GM10248 (cell line): ENCODE measurements at regions not wholly inside any gene's neighbourhood (a gene's known extent, or its start where the extent isn't known, plus 50 kb on each side); places are given as distances from the start of the nearest gene placed in this dataset.

Experiments
- CTCF ChIA-PET: fragments of 300-600 bp; sonication (Branson Sonifier 250); formaldehyde crosslinking; extraction: SDS; loops from one replicate; lab custom pipeline; 2021; ENCODE audit warnings: antibody characterized with exemption; lab: Yijun Ruan, JAX
- POLR2A ChIA-PET: fragments of 350-650 bp; sonication (Branson Sonifier 250); formaldehyde crosslinking; extraction: SDS; loops from one replicate; lab custom pipeline; 2020; ENCODE audit warnings: antibody characterized with exemption; lab: Yijun Ruan, JAX
- DNase-seq: peaks from one replicate; pipeline ENCODE4 v3.0.0; 2012; ENCODE audit errors: extremely low spot score
- TF ChIP-seq, protein P1 (sequence below): IDR thresholded peaks from 2 replicates; pipeline ENCODE4 v1.5.1; 2012; ENCODE audit warnings: mild to moderate bottlenecking, low read depth; ENCODE audit errors: extremely low read depth, missing control alignments, control extremely low read depth

DNA sequence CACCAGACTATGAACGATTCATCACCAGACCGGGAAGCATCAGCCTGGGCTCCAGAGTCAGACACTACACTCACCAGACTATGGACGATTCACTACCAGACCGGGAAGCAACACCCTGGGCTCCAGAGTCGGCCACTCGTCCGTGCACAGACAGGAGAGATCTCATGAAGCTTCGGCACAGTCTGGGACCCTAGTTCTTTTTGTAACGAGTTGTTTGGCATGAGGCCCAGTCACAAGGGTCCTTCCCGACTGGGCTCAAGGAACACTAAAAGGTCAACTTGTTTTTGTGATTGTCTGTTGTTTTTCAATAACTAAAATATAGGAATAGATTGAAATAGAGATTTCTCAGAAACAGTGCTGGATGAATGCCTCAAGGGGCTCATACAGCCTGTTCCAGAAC lies 1141.6 kb upstream of the MIR17HG start:
- CTCF ChIA-PET: no interaction called here
- TF ChIP-seq, protein P1, sequence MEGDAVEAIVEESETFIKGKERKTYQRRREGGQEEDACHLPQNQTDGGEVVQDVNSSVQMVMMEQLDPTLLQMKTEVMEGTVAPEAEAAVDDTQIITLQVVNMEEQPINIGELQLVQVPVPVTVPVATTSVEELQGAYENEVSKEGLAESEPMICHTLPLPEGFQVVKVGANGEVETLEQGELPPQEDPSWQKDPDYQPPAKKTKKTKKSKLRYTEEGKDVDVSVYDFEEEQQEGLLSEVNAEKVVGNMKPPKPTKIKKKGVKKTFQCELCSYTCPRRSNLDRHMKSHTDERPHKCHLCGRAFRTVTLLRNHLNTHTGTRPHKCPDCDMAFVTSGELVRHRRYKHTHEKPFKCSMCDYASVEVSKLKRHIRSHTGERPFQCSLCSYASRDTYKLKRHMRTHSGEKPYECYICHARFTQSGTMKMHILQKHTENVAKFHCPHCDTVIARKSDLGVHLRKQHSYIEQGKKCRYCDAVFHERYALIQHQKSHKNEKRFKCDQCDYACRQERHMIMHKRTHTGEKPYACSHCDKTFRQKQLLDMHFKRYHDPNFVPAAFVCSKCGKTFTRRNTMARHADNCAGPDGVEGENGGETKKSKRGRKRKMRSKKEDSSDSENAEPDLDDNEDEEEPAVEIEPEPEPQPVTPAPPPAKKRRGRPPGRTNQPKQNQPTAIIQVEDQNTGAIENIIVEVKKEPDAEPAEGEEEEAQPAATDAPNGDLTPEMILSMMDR: no peak
- POLR2A ChIA-PET: no interaction called here
- DNase-seq: no peak

DNA sequence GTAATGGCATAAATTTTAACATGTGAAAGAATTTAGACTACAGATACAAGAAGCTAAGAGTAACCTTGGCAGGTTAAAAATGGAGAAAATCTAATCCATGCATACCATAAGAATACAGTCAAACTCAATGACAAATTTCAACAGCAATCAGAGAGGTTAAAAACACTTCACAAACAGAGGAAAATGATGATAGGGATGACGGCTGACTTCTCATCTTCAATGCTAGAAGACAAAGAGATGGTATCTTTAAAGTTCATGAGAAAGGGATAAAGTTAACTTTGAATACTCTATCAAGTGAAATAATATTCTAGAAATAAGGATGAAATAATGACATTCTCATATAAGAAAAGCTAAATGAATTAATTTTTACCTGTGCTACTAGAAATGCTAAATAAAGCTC lies 1130.2 kb upstream of the MIR17HG start:
- ChIA-PET POLR2A (no interaction called here), CTCF (no interaction called here)
- DNase-seq: no peak
- TF ChIP-seq, protein P1: no peak

DNA sequence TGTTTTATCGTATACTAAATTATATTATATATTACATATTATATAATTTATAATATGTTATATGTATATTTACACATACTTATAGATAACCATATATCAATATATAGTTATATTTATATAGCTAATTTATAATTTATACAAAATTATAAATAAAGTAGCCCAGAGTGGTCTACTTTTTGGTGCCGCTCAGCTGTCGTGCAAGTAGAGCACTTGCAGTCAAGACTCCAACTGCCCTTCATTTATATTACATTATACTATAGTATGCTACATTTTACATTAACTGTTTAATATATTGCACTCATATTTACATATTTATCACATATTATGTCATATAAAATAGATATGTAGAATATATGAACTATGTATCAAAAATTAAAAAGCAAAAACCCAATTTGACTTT lies 1124.7 kb upstream of the MIR17HG start:
- ChIA-PET CTCF (no interaction called here), POLR2A (no interaction called here)
- no peak for DNase-seq
- TF ChIP-seq, protein P1: no peak

DNA sequence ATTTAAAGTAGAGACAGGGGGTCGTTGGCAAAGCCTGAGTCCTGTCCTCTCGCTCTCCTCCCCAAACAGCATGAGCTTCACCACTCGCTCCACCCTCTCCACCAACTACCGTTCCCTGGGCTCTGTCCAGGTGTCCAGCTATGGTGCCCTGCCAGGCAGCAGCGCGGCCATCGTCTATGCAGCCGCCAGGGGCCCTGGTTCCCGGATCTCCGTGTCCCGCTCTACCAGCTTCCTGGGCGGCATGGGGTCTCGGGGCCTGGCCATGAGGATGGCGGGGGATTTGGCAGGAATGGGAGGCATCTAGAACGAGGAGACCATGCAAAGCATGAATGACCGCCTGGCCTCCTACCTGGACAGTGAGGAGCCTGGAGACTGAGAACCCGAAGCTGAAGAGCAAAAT lies 1117.2 kb upstream of the MIR17HG start:
- ChIA-PET CTCF (no interaction called here), POLR2A (no interaction called here)
- DNase-seq: no peak
- TF ChIP-seq, protein P1: no peak

DNA sequence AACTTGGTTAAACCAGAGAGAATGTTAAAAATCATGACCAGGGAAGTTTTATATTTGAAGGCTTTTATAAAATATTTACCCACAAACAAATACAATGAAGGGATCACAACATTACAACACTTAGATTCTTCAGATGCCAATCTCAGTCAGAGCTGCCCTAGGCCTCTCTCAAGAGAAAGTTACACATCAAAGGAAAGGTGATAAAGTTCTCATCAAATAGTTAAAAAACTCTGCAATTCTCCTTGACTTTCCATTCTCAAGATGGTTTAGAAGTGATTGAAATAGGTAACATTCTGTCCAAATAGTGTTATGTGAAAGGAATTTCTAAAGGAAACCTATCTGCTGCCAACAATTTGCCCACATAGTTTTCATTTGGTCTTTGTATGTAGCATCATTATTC lies 1115.2 kb upstream of the MIR17HG start:
- TF ChIP-seq, protein P1: no peak
- no peak for DNase-seq
- ChIA-PET POLR2A (no interaction called here), CTCF (no interaction called here)

DNA sequence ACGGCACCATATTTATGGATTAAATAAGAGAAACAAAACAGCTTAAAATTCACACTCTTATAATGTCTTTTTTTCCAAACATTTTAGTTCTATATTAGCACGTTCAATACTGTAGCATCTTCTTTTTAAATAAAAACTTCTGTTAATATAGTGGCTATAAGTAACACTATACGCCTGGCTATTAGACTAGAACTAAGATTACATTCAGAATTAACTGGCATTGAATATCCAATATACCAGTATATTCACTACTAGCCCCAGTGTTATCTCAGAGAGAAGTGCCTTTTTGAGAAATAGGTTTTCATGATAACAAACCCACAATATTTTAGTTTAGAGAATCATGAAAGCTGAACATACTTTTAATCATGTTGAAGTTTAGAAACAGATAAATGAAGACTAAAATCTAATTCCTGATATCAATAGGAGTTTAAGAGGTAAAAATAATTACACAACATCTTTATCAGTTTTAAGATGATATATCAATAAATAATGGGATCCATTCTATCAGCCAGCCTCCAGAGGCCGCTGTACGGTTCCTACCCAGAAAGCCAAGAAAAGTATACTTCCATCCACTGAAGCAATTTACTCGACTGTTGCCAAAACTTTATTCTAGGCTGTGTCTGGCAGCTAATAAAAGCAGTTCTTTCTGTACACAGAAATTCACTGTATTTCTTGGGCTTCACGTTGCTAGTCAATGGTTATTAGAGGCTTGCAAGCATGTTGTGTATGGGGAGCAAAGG lies 1113.4 kb upstream of the MIR17HG start:
- DNase-seq: no peak
- TF ChIP-seq, protein P1: no peak
- ChIA-PET POLR2A (no interaction called here), CTCF (interaction anchor here (1.0 to 1.7 kb wide), 2 partner anchors 19 to 20 kb away, joined by 3 to 5 read pairs; no protein-coding TSS in a partner anchor)
